Stomach (tissue), 4 donors: ENCODE measurements at regions not wholly inside any gene's neighbourhood (a gene's known extent, or its start where the extent isn't known, plus 50 kb on each side); places are given as distances from the start of the nearest gene placed in this dataset.

Experiments
- EP300 ChIP-seq: sonication (generic); formaldehyde crosslinking; IDR thresholded peaks from one replicate; pipeline ENCODE4 v1.6.1; 2017; ENCODE audit warnings: antibody characterized with exemption
- POLR2A ChIP-seq, 4 donors: fragments of 450-650 bp; IDR thresholded peaks; one replicate each; pipeline ENCODE4 v1.6.1; 2016; ENCODE audit warnings: antibody characterized with exemption in 4 of 4, control low read depth in 2 of 4, mild to moderate bottlenecking in 1 of 4, moderate library complexity in 1 of 4
- POLR2AphosphoS5 ChIP-seq, 3 donors: sonication (generic); formaldehyde crosslinking; IDR thresholded peaks; one replicate each; pipeline ENCODE4 v1.6.1; 2016; ENCODE audit warnings: antibody characterized with exemption in 3 of 3
- TF ChIP-seq, protein P1 (sequence below), 7 experiments: fragments of 450-650 bp in 4 of 7; fragments of 200-600 bp in 3 of 7; sonication (generic) in 3 of 7; IDR thresholded peaks; one replicate each; pipeline ENCODE4 v1.5.1; 2016 to 2019; ENCODE audit warnings: antibody characterized with exemption in 7 of 7, control low read depth in 2 of 7, mild to moderate bottlenecking in 1 of 7

DNA sequence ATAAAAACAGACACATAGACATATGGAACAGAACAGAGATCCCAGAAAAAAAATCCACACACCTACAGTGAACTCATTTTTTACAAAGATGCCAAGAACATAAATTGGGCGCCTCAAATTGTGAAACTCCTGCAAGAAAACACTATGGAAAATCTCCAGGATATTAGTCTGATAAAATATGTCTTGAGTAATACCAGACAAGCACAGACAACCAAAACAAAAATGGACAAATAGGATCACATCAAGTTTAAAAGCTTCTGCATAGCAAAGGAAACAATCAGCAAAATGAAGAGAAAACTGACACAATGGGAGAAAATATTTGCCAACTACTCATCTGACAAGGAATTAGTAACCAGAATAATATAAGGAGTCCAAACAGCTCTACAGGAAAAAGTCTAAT is 337.3 kb upstream of the DIPK2B start:
- TF ChIP-seq, protein P1, sequence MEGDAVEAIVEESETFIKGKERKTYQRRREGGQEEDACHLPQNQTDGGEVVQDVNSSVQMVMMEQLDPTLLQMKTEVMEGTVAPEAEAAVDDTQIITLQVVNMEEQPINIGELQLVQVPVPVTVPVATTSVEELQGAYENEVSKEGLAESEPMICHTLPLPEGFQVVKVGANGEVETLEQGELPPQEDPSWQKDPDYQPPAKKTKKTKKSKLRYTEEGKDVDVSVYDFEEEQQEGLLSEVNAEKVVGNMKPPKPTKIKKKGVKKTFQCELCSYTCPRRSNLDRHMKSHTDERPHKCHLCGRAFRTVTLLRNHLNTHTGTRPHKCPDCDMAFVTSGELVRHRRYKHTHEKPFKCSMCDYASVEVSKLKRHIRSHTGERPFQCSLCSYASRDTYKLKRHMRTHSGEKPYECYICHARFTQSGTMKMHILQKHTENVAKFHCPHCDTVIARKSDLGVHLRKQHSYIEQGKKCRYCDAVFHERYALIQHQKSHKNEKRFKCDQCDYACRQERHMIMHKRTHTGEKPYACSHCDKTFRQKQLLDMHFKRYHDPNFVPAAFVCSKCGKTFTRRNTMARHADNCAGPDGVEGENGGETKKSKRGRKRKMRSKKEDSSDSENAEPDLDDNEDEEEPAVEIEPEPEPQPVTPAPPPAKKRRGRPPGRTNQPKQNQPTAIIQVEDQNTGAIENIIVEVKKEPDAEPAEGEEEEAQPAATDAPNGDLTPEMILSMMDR (IDR thresholded peaks at IDR 0.05): no peak
- TF ChIP-seq POLR2A (IDR thresholded peaks at IDR 0.05) (no peak), POLR2AphosphoS5 (IDR thresholded peaks at IDR 0.05) (no peak), EP300 (no peak)
